ENCODE measurements at regions not wholly inside any gene's neighbourhood (a gene's known extent, or its start where the extent isn't known, plus 50 kb on each side); places are given as distances from the start of the nearest gene placed in this dataset.
"Not testable (repeated sequence)": the region's sequence is repeated elsewhere in the genome, so short reads cannot be mapped to it uniquely, and the experiment has no call there.

GRCh38 chr9:21696411-21696871, 106.0 kb upstream of the MTAP start:
- peak in 1 of 3 donors; percentile 7 for DNase-seq

- DNase-seq, result no peak
Measured at GRCh38 chr9:21708260-21708711, 94.2 kb upstream of the MTAP start.

- no peak for DNase-seq
Measured at GRCh38 chr9:21708856-21709255, 93.6 kb upstream of the MTAP start.

- DNase-seq, result peak; percentile 80 to 87 (median 83)
Measured at GRCh38 chr9:21709464-21710058, 92.9 kb upstream of the MTAP start.

- DNase-seq, result no peak
Measured at GRCh38 chr9:21710548-21711191, 91.8 kb upstream of the MTAP start.

GRCh38 chr9:21711504-21711903, 90.9 kb upstream of the MTAP start:
- peak in 1 of 3 donors; percentile 8 for DNase-seq

- DNase-seq, result no peak
Measured at GRCh38 chr9:21715408-21715807, 87.0 kb upstream of the MTAP start.

- DNase-seq, result no peak
Measured at GRCh38 chr9:21720758-21721157, 81.7 kb upstream of the MTAP start.

- DNase-seq, result not testable (repeated sequence)
Measured at GRCh38 chr9:21727411-21727810, 75.0 kb upstream of the MTAP start.

- no peak for DNase-seq
Measured at GRCh38 chr9:21728781-21729180, 73.7 kb upstream of the MTAP start.

- DNase-seq, result no peak
Measured at GRCh38 chr9:21729648-21730047, 72.8 kb upstream of the MTAP start.

- no peak for DNase-seq
Measured at GRCh38 chr9:21730899-21731298, 71.5 kb upstream of the MTAP start.

GRCh38 chr9:21741151-21741550, 61.3 kb upstream of the MTAP start:
- no peak for DNase-seq

- no peak for DNase-seq
Measured at GRCh38 chr9:21744320-21744719, 58.1 kb upstream of the MTAP start.

GRCh38 chr9:21744841-21745240, 57.6 kb upstream of the MTAP start:
- peak in 2 of 3 donors; percentile 8 to 53 for DNase-seq

- DNase-seq, result no peak
Measured at GRCh38 chr9:21746550-21746949, 55.9 kb upstream of the MTAP start.

GRCh38 chr9:21747175-21747574, 55.3 kb upstream of the MTAP start:
- peak in 1 of 3 donors; percentile 28 for DNase-seq

GRCh38 chr9:21750021-21750735, 52.3 kb upstream of the MTAP start:
- no peak for DNase-seq

GRCh38 chr9:21751998-21752397, 50.4 kb upstream of the MTAP start:
- DNase-seq, result no peak
